ENCODE measurements at regions not wholly inside any gene's neighbourhood (a gene's known extent, or its start where the extent isn't known, plus 50 kb on each side); places are given as distances from the start of the nearest gene placed in this dataset.

DNA sequence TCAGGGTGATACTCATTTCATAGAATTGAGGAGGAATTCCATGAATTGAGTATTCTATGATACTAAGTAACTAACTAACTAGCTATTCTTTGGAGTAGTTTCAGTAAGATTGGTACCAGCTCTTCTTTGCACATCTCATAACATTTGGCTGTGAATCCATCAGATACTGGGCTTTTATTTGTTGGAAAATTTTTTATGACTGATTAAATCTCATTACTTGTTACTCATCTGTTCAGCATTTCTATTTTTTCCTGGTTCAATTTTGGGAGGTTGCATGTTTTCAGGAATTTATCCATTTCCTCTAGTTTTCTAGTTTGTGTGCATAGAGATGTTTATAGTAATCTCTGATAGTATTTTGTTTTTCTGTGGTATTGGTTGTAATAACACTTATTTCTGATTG, 70.8 kb upstream of the FREM3 start:
- no TSS peak for BruUV-seq (replicated peaks)
- POLR2A ChIA-PET (ENCODE audit: low non-redundant PET): no interaction called here
- CTCF ChIA-PET: no interaction called here
- no peaks in the 10 kb centered on the region for H3K9me3 ChIP-seq (ENCODE audit: low read depth, low read length, poor library complexity, severe bottlenecking)
- no peak for TF ChIP-seq EZH2 (IDR thresholded peaks at IDR 0.05; ENCODE audit: borderline replicate concordance, low read depth, low read length, poor library complexity, severe bottlenecking)
- TF ChIP-seq, protein P1, sequence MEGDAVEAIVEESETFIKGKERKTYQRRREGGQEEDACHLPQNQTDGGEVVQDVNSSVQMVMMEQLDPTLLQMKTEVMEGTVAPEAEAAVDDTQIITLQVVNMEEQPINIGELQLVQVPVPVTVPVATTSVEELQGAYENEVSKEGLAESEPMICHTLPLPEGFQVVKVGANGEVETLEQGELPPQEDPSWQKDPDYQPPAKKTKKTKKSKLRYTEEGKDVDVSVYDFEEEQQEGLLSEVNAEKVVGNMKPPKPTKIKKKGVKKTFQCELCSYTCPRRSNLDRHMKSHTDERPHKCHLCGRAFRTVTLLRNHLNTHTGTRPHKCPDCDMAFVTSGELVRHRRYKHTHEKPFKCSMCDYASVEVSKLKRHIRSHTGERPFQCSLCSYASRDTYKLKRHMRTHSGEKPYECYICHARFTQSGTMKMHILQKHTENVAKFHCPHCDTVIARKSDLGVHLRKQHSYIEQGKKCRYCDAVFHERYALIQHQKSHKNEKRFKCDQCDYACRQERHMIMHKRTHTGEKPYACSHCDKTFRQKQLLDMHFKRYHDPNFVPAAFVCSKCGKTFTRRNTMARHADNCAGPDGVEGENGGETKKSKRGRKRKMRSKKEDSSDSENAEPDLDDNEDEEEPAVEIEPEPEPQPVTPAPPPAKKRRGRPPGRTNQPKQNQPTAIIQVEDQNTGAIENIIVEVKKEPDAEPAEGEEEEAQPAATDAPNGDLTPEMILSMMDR (conservative IDR thresholded peaks at IDR 0.05; ENCODE audit: low read depth, low read length): no peak
- H3K27me3 ChIP-seq (replicated peaks; ENCODE audit: insufficient read depth, low read depth, low read length, poor library complexity): no peaks in the 10 kb centered on the region
- H3K27ac ChIP-seq (ENCODE audit: low read depth, low read length, poor library complexity, severe bottlenecking): no peak overlapping the region
- no peak for DNase-seq (ENCODE audit: low spot score)
- no peaks in the 10 kb centered on the region for H3K36me3 ChIP-seq (ENCODE audit: insufficient read depth, low read length, poor library complexity, severe bottlenecking)
- H3K4me3 ChIP-seq (ENCODE audit: low read depth, low read length, poor library complexity, severe bottlenecking): no peak overlapping the region
- intact Hi-C loops (cut with micrococcal nuclease; ENCODE audit: unreplicated experiment): loop anchor here (5.0 to 10.0 kb wide), 2 partner anchors 136 to 374 kb away; partner anchors contain the start of genes GYPA and GYPE
- H3K4me1 ChIP-seq (ENCODE audit: insufficient read depth, low read length, poor library complexity, severe bottlenecking): no peaks in the 10 kb centered on the region

DNA sequence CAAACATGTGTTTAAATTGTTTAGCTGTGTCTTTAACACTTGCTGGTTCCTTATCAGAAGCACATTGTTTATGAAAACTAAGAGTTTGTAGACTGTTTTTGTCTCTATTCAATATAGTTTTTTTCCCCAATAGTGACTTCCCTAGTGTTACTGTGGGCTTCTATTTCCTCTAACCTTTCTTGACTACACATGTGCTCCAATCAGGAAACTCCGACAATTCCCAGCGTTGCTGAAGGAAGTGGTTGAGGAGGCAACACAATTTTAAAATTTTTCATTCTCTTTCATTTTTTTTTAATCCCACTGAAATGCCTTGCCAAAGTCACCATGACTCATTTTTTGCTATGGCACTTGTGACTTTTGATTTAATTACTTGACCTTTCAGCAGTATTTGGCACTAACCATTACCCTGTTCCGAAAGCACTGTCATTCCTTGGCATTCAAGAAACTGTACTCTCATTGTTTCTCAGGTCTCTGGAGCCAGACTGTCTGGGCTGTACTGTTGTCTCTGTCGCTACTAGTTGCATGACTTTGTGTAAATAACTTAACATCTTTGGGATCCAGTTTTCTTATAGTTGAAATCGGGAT, 67.6 kb upstream of the FREM3 start:
- intact Hi-C loops (cut with micrococcal nuclease; ENCODE audit: unreplicated experiment): no loop called here
- TF ChIP-seq, protein P1 (conservative IDR thresholded peaks at IDR 0.05; ENCODE audit: low read depth, low read length): no peak
- TF ChIP-seq EZH2 (IDR thresholded peaks at IDR 0.05; ENCODE audit: borderline replicate concordance, low read depth, low read length, poor library complexity, severe bottlenecking): no peak
- no peaks in the 10 kb centered on the region for H3K4me1 ChIP-seq (ENCODE audit: insufficient read depth, low read length, poor library complexity, severe bottlenecking)
- CTCF ChIA-PET: no interaction called here
- H3K27ac ChIP-seq (ENCODE audit: low read depth, low read length, poor library complexity, severe bottlenecking): no peak overlapping the region
- DNase-seq (ENCODE audit: low spot score): peak; percentile 7
- H3K36me3 ChIP-seq (ENCODE audit: insufficient read depth, low read length, poor library complexity, severe bottlenecking): no peaks in the 10 kb centered on the region
- no peaks in the 10 kb centered on the region for H3K9me3 ChIP-seq (ENCODE audit: low read depth, low read length, poor library complexity, severe bottlenecking)
- no TSS peak for BruUV-seq (replicated peaks)
- no peaks in the 10 kb centered on the region for H3K27me3 ChIP-seq (replicated peaks; ENCODE audit: insufficient read depth, low read depth, low read length, poor library complexity)
- no peak overlapping the region for H3K4me3 ChIP-seq (ENCODE audit: low read depth, low read length, poor library complexity, severe bottlenecking)
- POLR2A ChIA-PET (ENCODE audit: low non-redundant PET): no interaction called here

DNA sequence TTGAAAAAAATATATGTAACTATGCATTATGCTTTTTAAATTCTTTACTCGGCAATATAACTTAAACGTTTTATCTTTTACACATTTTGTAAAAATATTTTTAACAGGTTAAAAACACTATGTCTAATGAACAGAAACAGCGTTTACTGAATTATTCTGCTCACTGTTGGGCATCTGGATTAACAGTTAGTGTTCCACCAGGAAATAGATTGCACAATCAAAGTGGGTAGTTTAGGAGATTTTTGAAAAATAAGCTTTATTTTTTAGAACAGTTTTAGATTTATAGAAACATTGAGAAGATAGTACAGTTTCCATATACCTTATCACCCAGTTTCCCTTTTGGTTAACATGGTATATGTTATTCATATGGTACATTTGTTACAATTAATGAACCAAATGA, 63.1 kb upstream of the FREM3 start:
- POLR2A ChIA-PET (ENCODE audit: low non-redundant PET): no interaction called here
- Histone ChIP-seq H3K9me3 (ENCODE audit: low read depth, low read length, poor library complexity, severe bottlenecking) (no peaks in the 10 kb centered on the region), H3K27ac (ENCODE audit: low read depth, low read length, poor library complexity, severe bottlenecking) (no peak overlapping the region), H3K27me3 (replicated peaks; ENCODE audit: insufficient read depth, low read depth, low read length, poor library complexity) (no peaks in the 10 kb centered on the region), H3K4me3 (ENCODE audit: low read depth, low read length, poor library complexity, severe bottlenecking) (no peak overlapping the region), H3K36me3 (ENCODE audit: insufficient read depth, low read length, poor library complexity, severe bottlenecking) (no peaks in the 10 kb centered on the region), H3K4me1 (ENCODE audit: insufficient read depth, low read length, poor library complexity, severe bottlenecking) (no peaks in the 10 kb centered on the region)
- intact Hi-C loops (cut with micrococcal nuclease; ENCODE audit: unreplicated experiment): no loop called here
- no peak for DNase-seq (ENCODE audit: low spot score)
- no TSS peak for BruUV-seq (replicated peaks)
- no peak for TF ChIP-seq EZH2 (IDR thresholded peaks at IDR 0.05; ENCODE audit: borderline replicate concordance, low read depth, low read length, poor library complexity, severe bottlenecking)
- TF ChIP-seq, protein P1 (conservative IDR thresholded peaks at IDR 0.05; ENCODE audit: low read depth, low read length): no peak
- CTCF ChIA-PET: no interaction called here

Measured in A673 (cell line).